ENCODE measurements at regions not wholly inside any gene's neighbourhood (a gene's known extent, or its start where the extent isn't known, plus 50 kb on each side); places are given as distances from the start of the nearest gene placed in this dataset.

- no peak for TF ChIP-seq CTCF (IDR thresholded peaks at IDR 0.05)
- TF ChIP-seq POLR2A (IDR thresholded peaks at IDR 0.05; ENCODE audit: low read length), result no peak
- TF ChIP-seq EP300 (IDR thresholded peaks at IDR 0.05), result no peak
- TF ChIP-seq JUNB (IDR thresholded peaks at IDR 0.05), result no peak
- no peak for TF ChIP-seq NFE2L2 (conservative IDR thresholded peaks at IDR 0.05; ENCODE audit: low read length)
- no peak for TF ChIP-seq REST (IDR thresholded peaks at IDR 0.05)
- TF ChIP-seq SMC3 (IDR thresholded peaks at IDR 0.05), result no peak
- no peak for TF ChIP-seq JUN (IDR thresholded peaks at IDR 0.05)
- no peak for TF ChIP-seq ZFP36 (IDR thresholded peaks at IDR 0.05; ENCODE audit: borderline replicate concordance, partially characterized antibody)
- TF ChIP-seq NPAS2 (CRISPR knock-in tag; IDR thresholded peaks at IDR 0.05; ENCODE audit: borderline replicate concordance), result no peak
- TF ChIP-seq CEBPB (IDR thresholded peaks at IDR 0.05), result no peak
- no peak for TF ChIP-seq RCOR1 (IDR thresholded peaks at IDR 0.05; ENCODE audit: low read depth, low read length)
- no peak for TF ChIP-seq HDAC2 (IDR thresholded peaks at IDR 0.05)
Observed at GRCh38 chr16:60458255-60458654, 1578.0 kb downstream of the CDH8 start.
